T-cell (primary cell): ENCODE measurements at regions not wholly inside any gene's neighbourhood (a gene's known extent, or its start where the extent isn't known, plus 50 kb on each side); places are given as distances from the start of the nearest gene placed in this dataset.

Experiments
- ATAC-seq, 4 experiments: fragments of 200-7000 bp in 3 of 4; fragments of 150-1000 bp in 1 of 4; cut with Tn5 transposase; replicated peaks in 1 of 4; 1 replicate in 3 of 4; 2 replicates in 1 of 4; pipeline ENCODE4 v1.10.0; 2021; ENCODE audit warnings: moderate library complexity in 3 of 4, mild to moderate bottlenecking in 2 of 4, moderate number of reproducible peaks in 1 of 4
- CTCF ChIA-PET, 2 donors: fragments of 300-600 bp; sonication (Branson Sonifier 250); formaldehyde crosslinking; loops; one replicate each; lab custom pipeline; 2022; ENCODE audit warnings: antibody characterized with exemption in 2 of 2; lab: Charles Lee
- POLR2A ChIA-PET, 2 donors: fragments of 300-600 bp; sonication (Branson Sonifier 250); formaldehyde crosslinking; loops; one replicate each; lab custom pipeline; 2022; ENCODE audit warnings: antibody characterized with exemption in 2 of 2; lab: Charles Lee
- DNase-seq, 35 experiments: peaks; one replicate each; pipeline versions ENCODE4 v3.0.0 to v3.0.0-alpha.2; 2013 to 2023
- H3K27ac ChIP-seq: one replicate; pipeline ENCODE4 v1.5.1; 2013; ENCODE audit warnings: low read length
- H3K27me3 ChIP-seq, 2 experiments: replicated peaks in 1 of 2; 1 replicate in 1 of 2; 2 replicates in 1 of 2; pipeline versions ENCODE4 v1.6.1 to v1.7.0; 2013; ENCODE audit warnings: low read length in 1 of 2, mixed read lengths in 1 of 2; ENCODE audit not compliant: control insufficient read depth in 2 of 2, insufficient read depth in 2 of 2; ENCODE audit errors: extremely low read depth in 1 of 2
- H3K36me3 ChIP-seq, 2 donors: 1 replicate in 1 of 2; 2 replicates in 1 of 2; pipeline versions ENCODE4 v1.6.1 to v1.7.0; 2013; ENCODE audit warnings: low read length in 1 of 2; ENCODE audit not compliant: control insufficient read depth in 2 of 2, insufficient read depth in 1 of 2; ENCODE audit errors: extremely low read depth in 1 of 2
- H3K4me1 ChIP-seq, 2 experiments: 1 replicate in 1 of 2; 2 replicates in 1 of 2; pipeline versions ENCODE4 v1.6.1 to v1.7.0; 2013; ENCODE audit warnings: low read length in 2 of 2, mixed read lengths in 1 of 2; ENCODE audit not compliant: insufficient read depth in 2 of 2, control insufficient read depth in 1 of 2; ENCODE audit errors: extremely low read depth in 1 of 2
- H3K4me3 ChIP-seq, 2 donors: 1 replicate in 1 of 2; 2 replicates in 1 of 2; pipeline versions ENCODE4 v1.5.1 to v1.7.0; 2013; ENCODE audit warnings: mild to moderate bottlenecking in 2 of 2, low read length in 1 of 2, moderate library complexity in 1 of 2; ENCODE audit not compliant: control insufficient read depth in 1 of 2; ENCODE audit errors: extremely low read depth in 1 of 2
- H3K9me3 ChIP-seq: 2 replicates; pipeline ENCODE4 v1.7.0; 2013
- H3K27ac Mint-ChIP-seq, 2 donors: one replicate each; pipeline ENCODE4 v1.8.0; 2020 to 2021; ENCODE audit warnings: mild to moderate bottlenecking in 2 of 2, mixed read lengths in 2 of 2
- H3K27me3 Mint-ChIP-seq, 2 donors: one replicate each; pipeline ENCODE4 v1.8.0; 2021 to 2022; ENCODE audit warnings: mixed read lengths in 2 of 2
- H3K36me3 Mint-ChIP-seq: one replicate; pipeline ENCODE4 v1.8.0; 2021; ENCODE audit warnings: mixed read lengths
- H3K4me1 Mint-ChIP-seq, 3 donors: one replicate each; pipeline ENCODE4 v1.8.0; 2020 to 2022; ENCODE audit warnings: mixed read lengths in 3 of 3, mild to moderate bottlenecking in 1 of 3
- H3K4me3 Mint-ChIP-seq, 3 donors: one replicate each; pipeline ENCODE4 v1.8.0; 2020 to 2022; ENCODE audit warnings: mild to moderate bottlenecking in 3 of 3, mixed read lengths in 3 of 3, moderate library complexity in 3 of 3
- H3K9me3 Mint-ChIP-seq, 3 donors: one replicate each; pipeline ENCODE4 v1.8.0; 2020 to 2022; ENCODE audit warnings: mixed read lengths in 3 of 3
- WGBS: methylation state at CpG from one replicate; pipeline ENCODE4 v1.1.5; 2013; ENCODE audit warnings: missing lambda C conversion rate; ENCODE audit not compliant: insufficient coverage; 5-methylcytosine and 5-hydroxymethylcytosine counted together

GRCh38 chr9:21692390-21692789 lies 110.0 kb upstream of the MTAP start:
- no peaks in the 10 kb centered on the region for H3K27me3 Mint-ChIP-seq
- peaks cover 5 to 6% (median 5%) of the 10 kb centered on the region in 3 donors for H3K4me1 Mint-ChIP-seq
- ChIA-PET CTCF (no interaction called here), POLR2A (no interaction called here)
- no peak overlapping the region for H3K27ac ChIP-seq
- no peak overlapping the region for H3K27ac Mint-ChIP-seq
- H3K36me3 Mint-ChIP-seq, result no peaks in the 10 kb centered on the region
- no peaks in the 10 kb centered on the region for H3K9me3 ChIP-seq
- peaks cover 0 to 2% (median 0%) of the 10 kb centered on the region in 3 donors for H3K9me3 Mint-ChIP-seq
- peaks cover 0 to 15% of the 10 kb centered on the region in 2 experiments for H3K27me3 ChIP-seq
- ATAC-seq, result no peak
- H3K4me3 ChIP-seq, result no peak overlapping the region
- no peaks in the 10 kb centered on the region for H3K36me3 ChIP-seq
- no peak for DNase-seq
- no peak overlapping the region for H3K4me3 Mint-ChIP-seq
- 100% methylated on average over 3 of the region's 6 CpGs for WGBS
- no peaks in the 10 kb centered on the region for H3K4me1 ChIP-seq

DNA sequence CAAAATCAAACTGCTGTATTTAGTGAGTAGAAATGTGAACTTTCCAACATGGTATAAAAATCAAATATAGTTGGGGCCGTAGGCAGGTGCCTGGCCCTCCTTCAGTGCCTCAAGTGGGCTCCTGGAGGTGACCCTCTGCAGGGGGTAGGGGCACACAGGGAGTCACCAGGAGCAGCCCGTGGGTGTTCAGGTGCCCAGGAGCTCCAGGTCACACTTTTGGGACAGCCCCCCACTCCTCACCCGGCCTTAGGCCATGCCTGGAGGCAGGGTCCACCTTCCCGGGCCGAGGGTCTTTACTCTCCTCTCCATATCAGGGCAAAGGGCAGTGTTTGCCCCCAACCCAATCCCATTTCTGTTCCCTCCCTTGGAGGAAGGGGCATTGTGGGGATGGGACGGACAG lies 108.0 kb upstream of the MTAP start:
- no peak overlapping the region for H3K27ac Mint-ChIP-seq
- H3K27me3 Mint-ChIP-seq, result peaks cover 0 to 1% of the 10 kb centered on the region in 2 donors
- no peak for DNase-seq
- Histone ChIP-seq H3K36me3 (no peaks in the 10 kb centered on the region), H3K27me3 (peaks cover 0 to 15% of the 10 kb centered on the region in 2 experiments), H3K27ac (no peak overlapping the region), H3K4me3 (no peak overlapping the region), H3K4me1 (no peaks in the 10 kb centered on the region), H3K9me3 (no peaks in the 10 kb centered on the region)
- WGBS, result no CpG with 5 or more reads among the region's 6 CpGs
- no peaks in the 10 kb centered on the region for H3K36me3 Mint-ChIP-seq
- POLR2A ChIA-PET, result no interaction called here
- no peak for ATAC-seq
- CTCF ChIA-PET, result no interaction called here
- no peak overlapping the region for H3K4me3 Mint-ChIP-seq
- H3K9me3 Mint-ChIP-seq, result peaks cover 0 to 2% (median 0%) of the 10 kb centered on the region in 3 donors
- no peaks in the 10 kb centered on the region for H3K4me1 Mint-ChIP-seq

DNA sequence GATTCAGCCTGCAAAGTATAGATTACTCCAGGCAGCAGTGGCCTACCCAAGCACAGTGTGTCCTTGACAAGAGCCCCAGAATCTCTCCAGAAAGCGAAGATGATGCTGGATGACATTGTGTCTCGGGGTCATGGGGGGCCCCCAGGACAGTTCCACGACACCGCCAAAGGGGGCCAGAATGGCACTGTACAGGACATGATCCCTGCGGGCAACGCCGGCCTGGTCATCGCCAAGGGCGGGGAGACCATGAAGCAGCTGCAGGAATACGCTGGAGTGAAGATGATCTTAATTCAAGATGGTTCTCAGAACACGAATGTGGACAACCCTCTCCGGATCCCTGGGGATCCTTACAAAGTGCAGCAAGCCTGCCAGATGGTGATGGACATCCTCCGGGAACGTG lies 107.0 kb upstream of the MTAP start:
- H3K36me3 Mint-ChIP-seq, result no peaks in the 10 kb centered on the region
- no peaks in the 10 kb centered on the region for H3K4me1 Mint-ChIP-seq
- H3K36me3 ChIP-seq, result no peaks in the 10 kb centered on the region
- no peaks in the 10 kb centered on the region for H3K9me3 ChIP-seq
- H3K4me3 Mint-ChIP-seq, result no peak overlapping the region
- H3K27ac Mint-ChIP-seq, result no peak overlapping the region
- ATAC-seq (no peak), DNase-seq (no peak)
- H3K4me3 ChIP-seq, result no peak overlapping the region
- WGBS, result 92% methylated on average over 14 of the region's 14 CpGs
- no peaks in the 10 kb centered on the region for H3K4me1 ChIP-seq
- peaks cover 0 to 15% of the 10 kb centered on the region in 2 experiments for H3K27me3 ChIP-seq
- H3K27ac ChIP-seq, result no peak overlapping the region
- ChIA-PET CTCF (no interaction called here), POLR2A (interaction anchor here in 1 of 2 donors (0.6 kb wide), 1 partner anchor 224 kb away, joined by 5 read pairs; no protein-coding TSS in a partner anchor)
- peaks cover 0 to 1% of the 10 kb centered on the region in 2 donors for H3K27me3 Mint-ChIP-seq
- H3K9me3 Mint-ChIP-seq, result peaks cover 0 to 2% (median 0%) of the 10 kb centered on the region in 3 donors

- ChIA-PET POLR2A (no interaction called here), CTCF (no interaction called here)
- peaks cover 0 to 2% (median 0%) of the 10 kb centered on the region in 3 donors for H3K9me3 Mint-ChIP-seq
- Histone ChIP-seq H3K4me3 (no peak overlapping the region), H3K36me3 (no peaks in the 10 kb centered on the region), H3K9me3 (no peaks in the 10 kb centered on the region), H3K27ac (no peak overlapping the region), H3K27me3 (peaks cover 0 to 15% of the 10 kb centered on the region in 2 experiments), H3K4me1 (no peaks in the 10 kb centered on the region)
- no peaks in the 10 kb centered on the region for H3K36me3 Mint-ChIP-seq
- 98% methylated on average over 24 of the region's 25 CpGs for WGBS
- DNase-seq, result no peak
- ATAC-seq, result no peak
- H3K27ac Mint-ChIP-seq, result no peak overlapping the region
- H3K4me3 Mint-ChIP-seq, result no peak overlapping the region
- peaks cover 0 to 1% of the 10 kb centered on the region in 2 donors for H3K27me3 Mint-ChIP-seq
- H3K4me1 Mint-ChIP-seq, result no peaks in the 10 kb centered on the region
Observed at GRCh38 chr9:21695874-21696341, 106.5 kb upstream of the MTAP start.

DNA sequence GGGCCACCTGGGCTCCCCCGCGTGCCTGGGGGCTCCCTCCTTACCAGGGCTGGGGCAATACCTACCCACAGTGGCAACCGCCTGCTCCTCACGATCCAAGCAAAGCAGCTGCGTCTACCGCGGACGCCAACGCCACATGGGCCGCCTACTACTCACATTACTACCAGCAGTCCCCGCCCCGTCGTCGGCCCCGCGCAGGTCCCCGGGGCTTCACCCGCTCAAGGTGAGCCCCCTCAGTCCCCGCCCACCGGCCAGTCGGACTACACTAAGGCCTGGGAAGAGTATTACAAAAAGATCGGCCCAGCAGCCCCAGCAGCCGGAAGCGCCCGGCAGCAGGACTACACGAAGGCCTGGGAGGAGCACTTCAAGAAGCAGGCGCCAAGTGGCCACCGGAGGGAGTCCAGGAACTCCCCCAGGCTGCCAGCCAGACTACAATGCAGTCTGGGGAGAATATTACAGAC lies 106.0 kb upstream of the MTAP start:
- Mint-ChIP-seq H3K27ac (no peak overlapping the region), H3K36me3 (no peaks in the 10 kb centered on the region), H3K27me3 (peaks cover 0 to 1% of the 10 kb centered on the region in 2 donors), H3K4me1 (no peaks in the 10 kb centered on the region), H3K4me3 (no peak overlapping the region), H3K9me3 (peaks cover 0 to 2% (median 0%) of the 10 kb centered on the region in 3 donors)
- no peak for DNase-seq
- ChIA-PET POLR2A (no interaction called here), CTCF (no interaction called here)
- no peak overlapping the region for H3K27ac ChIP-seq
- 70% methylated on average over 25 of the region's 28 CpGs for WGBS
- H3K4me1 ChIP-seq, result no peaks in the 10 kb centered on the region
- no peaks in the 10 kb centered on the region for H3K36me3 ChIP-seq
- no peak overlapping the region for H3K4me3 ChIP-seq
- H3K9me3 ChIP-seq, result no peaks in the 10 kb centered on the region
- peaks cover 0 to 15% of the 10 kb centered on the region in 2 experiments for H3K27me3 ChIP-seq
- ATAC-seq, result no peak

DNA sequence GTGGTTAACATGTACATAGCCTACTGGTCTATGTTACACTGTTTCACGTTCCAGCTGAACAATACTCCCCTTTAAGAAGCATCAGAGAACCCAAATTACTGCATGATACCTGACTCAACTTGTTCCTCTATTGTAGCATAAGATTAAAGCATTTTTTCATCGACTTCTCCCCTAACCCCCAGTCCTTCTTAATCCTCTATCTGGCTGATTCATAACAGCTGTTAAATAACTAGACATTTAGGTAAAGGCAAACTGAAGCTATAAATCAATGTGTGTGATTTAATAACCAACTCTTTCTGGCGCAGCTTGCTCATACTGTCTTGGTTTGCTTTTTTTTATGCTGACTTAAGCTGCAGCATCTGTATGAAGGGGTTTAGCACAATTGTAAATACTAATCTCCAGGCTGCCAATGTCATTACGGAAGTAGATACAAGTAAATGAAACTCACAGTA lies 94.2 kb upstream of the MTAP start:
- Histone ChIP-seq H3K4me1 (no peaks in the 10 kb centered on the region), H3K27me3 (no peaks in the 10 kb centered on the region), H3K27ac (no peak overlapping the region), H3K36me3 (no peaks in the 10 kb centered on the region), H3K4me3 (no peak overlapping the region), H3K9me3 (no peaks in the 10 kb centered on the region)
- Mint-ChIP-seq H3K4me3 (no peak overlapping the region), H3K4me1 (peaks cover 8 to 16% (median 13%) of the 10 kb centered on the region in 3 donors), H3K9me3 (no peaks in the 10 kb centered on the region), H3K27me3 (peaks cover 0 to 9% of the 10 kb centered on the region in 2 donors), H3K36me3 (no peaks in the 10 kb centered on the region), H3K27ac (no peak overlapping the region)
- DNase-seq (no peak), ATAC-seq (no peak)
- ChIA-PET CTCF (interaction anchor here (0.6 to 1.9 kb wide), 15 partner anchors 18 to 242 kb away, joined by 3 to 6 read pairs (median 4); no protein-coding TSS in a partner anchor), POLR2A (no interaction called here)
- WGBS, result no CpG with 5 or more reads among the region's 4 CpGs
